Motor neuron (in vitro differentiated cells): ENCODE measurements at regions not wholly inside any gene's neighbourhood (a gene's known extent, or its start where the extent isn't known, plus 50 kb on each side); places are given as distances from the start of the nearest gene placed in this dataset.
A peak's percentile ranks its signal among the peaks of the same experiment; 100 is the strongest.

Experiments
- ATAC-seq, 8 experiments: fragments of 200-7000 bp; cut with Tn5 transposase; replicated peaks in 6 of 8; 2 replicates each; pipeline ENCODE4 v1.8.0; 2021; ENCODE audit warnings: mild to moderate bottlenecking in 8 of 8, moderate library complexity in 8 of 8
- H3K27ac ChIP-seq, 2 donors: fragments of 250-450 bp; sonication (Bioruptor Pico); 2 replicates each; pipeline ENCODE4 v1.9.0; 2021; ENCODE audit warnings: antibody characterized with exemption in 2 of 2, mild to moderate bottlenecking in 2 of 2, moderate library complexity in 1 of 2
- H3K4me1 ChIP-seq, 2 donors: fragments of 250-450 bp; sonication (Bioruptor Pico); replicated peaks in 1 of 2; 2 replicates each; pipeline ENCODE4 v1.6.1; 2021; ENCODE audit warnings: antibody characterized with exemption in 2 of 2, mild to moderate bottlenecking in 2 of 2, moderate library complexity in 1 of 2
- H3K4me3 ChIP-seq, 5 donors: fragments of 250-450 bp; sonication (Bioruptor Pico); 2 replicates each; pipeline ENCODE4 v1.9.0; 2021; ENCODE audit warnings: antibody characterized with exemption in 5 of 5, mild to moderate bottlenecking in 5 of 5, moderate library complexity in 4 of 5
- WGBS, 10 experiments: fragments of 450-650 bp; shearing (Covaris generic); methylation state at CpG; one replicate each; pipeline ENCODE4 v1.0.0; 2022; 5-methylcytosine and 5-hydroxymethylcytosine counted together
- in situ Hi-C, 9 experiments: fragments of 400-800 bp; cut with MboI; loops; one replicate each; pipeline ENCODE4 v1.15.0; 2021; ENCODE audit warnings: low sequenced_read_pairs in 9 of 9, low pct_unique_long_range_greater_than_20kb in 2 of 9; ENCODE audit not compliant: unreplicated experiment in 9 of 9

- in situ Hi-C loops, result no loop called here
- WGBS, 10 experiments, result 23 to 100% (median 79%) methylated on average over 1 to 2 of the region's 2 CpGs
- Histone ChIP-seq H3K4me3 (no peak overlapping the region), H3K4me1 (peaks cover 0 to 18% of the 10 kb centered on the region in 2 donors), H3K27ac (no peak overlapping the region)
- no peak for ATAC-seq
These were observed 801.1 kb upstream of the CXADR start for GRCh38 chr21:16711757-16712156.

DNA sequence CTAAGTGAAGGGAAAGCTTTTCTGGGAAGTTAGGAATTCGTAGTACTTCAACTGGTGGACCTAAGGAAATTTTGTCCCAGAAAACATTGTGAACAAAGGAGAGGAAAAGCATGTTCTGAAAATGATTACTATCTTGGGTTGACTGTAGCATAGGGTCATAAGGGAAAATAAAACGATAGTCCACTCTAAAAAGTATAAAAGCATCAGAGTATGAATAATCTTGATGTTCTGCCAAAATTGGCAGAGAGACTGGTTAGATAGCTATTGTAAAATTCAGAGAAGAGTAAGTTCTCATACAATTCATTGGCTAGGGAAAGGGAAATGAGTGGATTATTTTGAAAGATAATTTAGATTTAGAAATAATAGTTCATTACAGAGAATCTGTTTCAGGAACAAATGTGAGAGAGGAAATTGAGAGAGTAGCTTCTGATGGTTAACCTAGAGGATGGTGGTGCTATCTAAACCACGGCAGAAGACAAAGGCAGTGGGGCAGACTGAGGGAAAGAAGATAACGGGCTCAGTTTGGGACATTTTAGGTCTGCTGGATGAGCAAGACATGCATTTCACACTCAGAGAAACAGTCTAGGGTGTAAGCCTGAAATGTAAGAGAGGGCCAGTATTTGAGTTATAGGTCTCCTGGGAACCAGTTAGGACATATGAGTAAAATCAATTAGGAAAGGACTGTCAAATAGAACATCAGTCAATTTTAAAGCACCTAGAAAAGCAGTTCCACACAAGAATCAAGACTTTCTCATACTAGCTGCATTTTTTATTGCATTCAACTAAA lies 799.3 kb upstream of the CXADR start:
- WGBS, 10 experiments, result 18 to 87% (median 68%) methylated on average over 2 to 4 of the region's 4 CpGs
- Histone ChIP-seq H3K4me3 (no peak overlapping the region), H3K4me1 (peaks cover 0 to 18% of the 10 kb centered on the region in 2 donors), H3K27ac (no peak overlapping the region)
- peak in 5 of 8 experiments; percentile 19 to 92 (median 65) for ATAC-seq
- in situ Hi-C loops, result no loop called here

- Histone ChIP-seq H3K4me1 (peaks cover 35 to 39% of the 10 kb centered on the region in 2 donors), H3K27ac (peak overlapping the region in 1 of 2 donors; percentile 45), H3K4me3 (no peak overlapping the region)
- no peak for ATAC-seq
- in situ Hi-C loops, result no loop called here
- WGBS, 10 experiments, result 67 to 100% (median 86%) methylated on average over 1 to 8 of the region's 8 CpGs; no CpG with 5 or more reads in 1 of the 10 experiments
These were observed 772.3 kb upstream of the CXADR start for GRCh38 chr21:16740511-16740910.

GRCh38 chr21:16741141-16741665 lies 771.6 kb upstream of the CXADR start:
- H3K27ac ChIP-seq, result peak overlapping the region; percentile 18 to 67
- in situ Hi-C loops, result no loop called here
- peak in 5 of 8 experiments; percentile 68 to 98 (median 94) for ATAC-seq
- 0 to 53% (median 17%) methylated on average over 1 to 7 of the region's 7 CpGs for WGBS, 10 experiments
- peaks cover 35 to 39% of the 10 kb centered on the region in 2 donors for H3K4me1 ChIP-seq
- peak overlapping the region in 1 of 5 donors; percentile 20 for H3K4me3 ChIP-seq

- ATAC-seq, result no peak
- peaks cover 35 to 39% of the 10 kb centered on the region in 2 donors for H3K4me1 ChIP-seq
- in situ Hi-C loops, result no loop called here
- WGBS, 10 experiments, result 0 to 88% (median 25%) methylated on average over 1 to 3 of the region's 3 CpGs; no CpG with 5 or more reads in 2 of the 10 experiments
- no peak overlapping the region for H3K27ac ChIP-seq
- H3K4me3 ChIP-seq, result no peak overlapping the region
These were observed 770.7 kb upstream of the CXADR start for GRCh38 chr21:16742131-16742641.

DNA sequence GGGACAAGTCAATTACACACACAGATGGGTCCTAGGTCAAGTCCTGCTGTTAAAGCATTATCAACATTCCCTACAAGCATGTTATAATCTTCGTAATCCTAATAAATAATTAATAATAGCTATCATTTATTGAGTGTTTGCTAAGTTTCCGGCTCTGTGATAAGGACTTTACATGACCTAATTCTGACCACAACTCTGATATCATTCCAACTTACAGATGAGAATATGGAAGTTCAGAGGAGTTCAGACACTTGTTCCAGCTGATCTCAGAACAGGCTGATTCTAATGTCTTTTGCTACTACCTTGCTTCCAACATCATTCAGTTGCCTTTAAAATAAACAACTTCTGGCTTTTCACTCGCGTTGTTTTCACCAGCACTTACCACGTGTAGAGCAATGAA lies 770.1 kb upstream of the CXADR start:
- Histone ChIP-seq H3K4me1 (peaks cover 35 to 39% of the 10 kb centered on the region in 2 donors), H3K4me3 (no peak overlapping the region), H3K27ac (no peak overlapping the region)
- WGBS, 10 experiments, result 0 to 83% (median 73%) methylated on average over 2 to 5 of the region's 5 CpGs; no CpG with 5 or more reads in 1 of the 10 experiments
- in situ Hi-C loops, result no loop called here
- no peak for ATAC-seq

DNA sequence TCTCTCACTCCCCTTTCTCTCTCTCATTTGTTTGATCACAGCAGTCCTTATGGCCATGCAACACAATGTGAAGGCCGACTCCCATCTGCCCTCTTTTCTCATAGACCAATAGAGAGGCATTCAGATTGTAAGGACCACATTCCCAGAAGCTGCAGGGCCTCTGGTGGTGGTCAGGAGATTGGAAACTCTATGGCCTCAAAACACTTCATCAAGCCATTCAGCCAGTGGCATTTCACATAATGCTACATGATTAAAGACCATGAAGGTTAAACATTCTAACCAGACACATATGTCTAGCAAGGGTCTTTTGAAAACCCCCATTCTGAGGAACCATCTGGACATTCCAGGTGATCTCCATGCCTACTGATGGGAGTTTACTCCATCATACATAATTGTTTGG lies 769.5 kb upstream of the CXADR start:
- in situ Hi-C loops, result no loop called here
- Histone ChIP-seq H3K4me3 (no peak overlapping the region), H3K4me1 (peaks cover 35 to 39% of the 10 kb centered on the region in 2 donors), H3K27ac (no peak overlapping the region)
- 0 to 11% (median 0%) methylated on average over 1 of the region's 1 CpG; no CpG with 5 or more reads in 7 of the 10 experiments for WGBS, 10 experiments
- peak in 4 of 8 experiments; percentile 1 to 79 (median 64) for ATAC-seq

DNA sequence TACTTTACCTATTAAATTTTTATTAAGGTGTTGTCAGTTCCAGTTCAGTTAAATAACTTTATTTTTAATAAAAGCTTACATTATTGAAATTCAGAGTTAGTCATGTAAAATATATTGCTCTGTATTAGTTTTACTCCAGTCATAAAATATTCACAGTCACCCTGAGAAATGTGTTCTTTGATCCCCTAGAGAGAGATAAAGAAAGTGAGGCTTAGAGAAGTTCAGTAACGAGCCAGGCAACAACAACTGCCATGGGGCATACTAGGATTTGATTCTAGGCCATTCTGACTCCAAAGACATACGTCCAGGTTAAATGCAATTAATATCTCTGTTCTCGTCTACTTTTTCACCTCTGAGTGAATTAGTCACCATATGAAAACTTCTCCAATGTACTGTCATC lies 761.9 kb upstream of the CXADR start:
- H3K27ac ChIP-seq, result no peak overlapping the region
- H3K4me1 ChIP-seq, result no peaks in the 10 kb centered on the region
- WGBS, 10 experiments, result 43 to 100% (median 83%) methylated on average over 1 to 3 of the region's 3 CpGs
- no peak for ATAC-seq
- no peak overlapping the region for H3K4me3 ChIP-seq
- in situ Hi-C loops, result no loop called here

DNA sequence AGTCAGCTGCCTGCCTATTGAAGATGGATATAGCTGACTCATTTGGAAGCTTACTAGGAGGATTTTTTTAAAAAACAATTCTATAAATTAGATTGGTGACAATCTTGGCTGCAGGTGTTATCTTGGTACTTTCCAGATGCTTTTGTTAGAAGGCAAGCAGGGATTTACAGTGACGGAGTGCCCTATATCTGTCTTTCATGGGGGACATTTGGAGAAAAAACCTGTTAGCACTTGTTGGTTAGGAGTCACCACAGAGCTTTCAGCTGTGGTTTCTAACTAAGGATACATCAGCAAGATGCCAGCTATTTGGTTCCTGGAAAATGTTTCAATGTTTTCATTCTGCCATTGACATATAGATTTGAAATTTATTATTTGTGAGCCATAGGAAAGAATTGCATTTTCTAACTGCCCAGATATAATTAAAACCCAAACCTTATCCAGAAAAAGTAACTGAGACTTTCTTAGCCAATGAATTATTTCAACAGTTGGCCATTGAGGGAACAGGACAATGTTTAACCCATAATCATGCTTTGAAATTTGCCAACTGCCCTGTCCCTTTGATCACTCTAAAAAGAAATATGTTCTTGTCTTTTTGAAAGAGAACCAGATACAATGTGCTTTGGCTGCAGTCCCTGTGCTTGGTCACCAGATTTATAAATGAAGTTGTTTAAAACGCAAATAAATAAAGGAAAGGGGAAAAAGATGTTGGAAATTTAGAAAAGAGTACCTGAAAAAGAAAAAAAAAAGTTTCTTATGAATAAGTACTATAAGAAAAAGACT lies 761.0 kb upstream of the CXADR start:
- 0 to 83% (median 44%) methylated on average over 1 to 2 of the region's 2 CpGs for WGBS, 10 experiments
- peak in 3 of 8 experiments; percentile 30 to 47 (median 43) for ATAC-seq
- H3K4me3 ChIP-seq, result no peak overlapping the region
- no peak overlapping the region for H3K27ac ChIP-seq
- H3K4me1 ChIP-seq, result no peaks in the 10 kb centered on the region
- in situ Hi-C loops, result no loop called here

- no peak overlapping the region for H3K27ac ChIP-seq
- 19 to 95% (median 80%) methylated on average over 1 of the region's 1 CpG; no CpG with 5 or more reads in 1 of the 10 experiments for WGBS, 10 experiments
- ATAC-seq, result no peak
- in situ Hi-C loops, result no loop called here
- H3K4me3 ChIP-seq, result no peak overlapping the region
- no peaks in the 10 kb centered on the region for H3K4me1 ChIP-seq
These were observed 760.4 kb upstream of the CXADR start for GRCh38 chr21:16752475-16752857.

GRCh38 chr21:16755061-16755460 lies 757.8 kb upstream of the CXADR start:
- ATAC-seq, result no peak

DNA sequence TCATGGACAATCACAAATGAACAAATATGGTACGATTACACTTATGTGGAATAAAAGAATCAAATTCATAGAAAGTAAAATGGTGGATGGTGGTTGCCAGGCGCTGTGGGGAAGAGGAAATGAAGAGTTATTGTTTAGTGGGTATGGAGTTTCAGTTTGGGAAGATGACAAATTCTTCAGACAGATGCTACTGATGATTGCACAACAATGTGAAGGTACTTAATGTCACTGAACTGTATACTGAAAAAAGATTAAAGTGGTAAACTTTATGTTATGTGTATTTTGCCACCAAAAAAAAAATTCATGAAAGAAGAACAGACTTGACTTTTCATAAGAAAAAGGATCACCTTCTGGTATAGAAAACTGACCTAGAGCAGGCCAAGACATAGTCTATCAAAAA lies 745.6 kb upstream of the CXADR start:
- no peak overlapping the region for H3K27ac ChIP-seq
- ATAC-seq, result no peak
- no peaks in the 10 kb centered on the region for H3K4me1 ChIP-seq
- no peak overlapping the region for H3K4me3 ChIP-seq
- in situ Hi-C loops, result no loop called here
- 32 to 100% (median 91%) methylated on average over 1 to 2 of the region's 2 CpGs for WGBS, 10 experiments

More at GRCh38 chr21:16755061-16755460, 757.8 kb upstream of the CXADR start:
- Histone ChIP-seq H3K27ac (no peak overlapping the region), H3K4me1 (no peaks in the 10 kb centered on the region), H3K4me3 (no peak overlapping the region)
- in situ Hi-C loops, result no loop called here

- Histone ChIP-seq H3K27ac (no peak overlapping the region), H3K4me3 (no peak overlapping the region), H3K4me1 (no peaks in the 10 kb centered on the region)
- 60 to 100% (median 90%) methylated on average over 1 to 3 of the region's 3 CpGs for WGBS, 10 experiments
- no peak for ATAC-seq
- in situ Hi-C loops, result no loop called here
These were observed 744.7 kb upstream of the CXADR start for GRCh38 chr21:16768096-16768495.
